GM19438 (cell line): ENCODE measurements at regions not wholly inside any gene's neighbourhood (a gene's known extent, or its start where the extent isn't known, plus 50 kb on each side); places are given as distances from the start of the nearest gene placed in this dataset.
"Not testable (repeated sequence)": the region's sequence is repeated elsewhere in the genome, so short reads cannot be mapped to it uniquely, and the experiment has no call there.

ENCODE experiments used
- ATAC-seq: cut with Tn5 transposase; IDR thresholded peaks from one replicate; pipeline ENCODE4 v1.9.1; 2021; ENCODE audit warnings: low read depth; ENCODE audit not compliant: unreplicated experiment

DNA sequence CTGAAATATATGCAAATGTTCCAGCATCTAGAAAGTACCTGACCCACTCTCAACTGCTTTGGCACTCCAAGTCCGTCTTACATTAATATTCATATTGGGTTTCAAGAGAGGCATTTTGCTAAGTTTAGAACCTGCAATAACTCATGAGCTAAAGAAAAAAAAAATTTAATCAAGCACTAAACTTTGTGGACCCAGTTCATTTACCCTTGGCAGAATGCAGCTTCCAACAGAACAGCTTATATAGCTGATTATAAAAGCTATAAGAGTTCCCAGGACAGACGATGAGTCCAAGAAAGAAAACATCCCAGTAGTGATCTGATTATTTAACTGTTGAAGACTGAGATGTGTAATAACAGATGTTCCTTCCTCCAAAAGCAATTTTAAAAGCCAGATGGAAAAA is 592.0 kb downstream of the KCNH5 start:
- ATAC-seq, result no peak

DNA sequence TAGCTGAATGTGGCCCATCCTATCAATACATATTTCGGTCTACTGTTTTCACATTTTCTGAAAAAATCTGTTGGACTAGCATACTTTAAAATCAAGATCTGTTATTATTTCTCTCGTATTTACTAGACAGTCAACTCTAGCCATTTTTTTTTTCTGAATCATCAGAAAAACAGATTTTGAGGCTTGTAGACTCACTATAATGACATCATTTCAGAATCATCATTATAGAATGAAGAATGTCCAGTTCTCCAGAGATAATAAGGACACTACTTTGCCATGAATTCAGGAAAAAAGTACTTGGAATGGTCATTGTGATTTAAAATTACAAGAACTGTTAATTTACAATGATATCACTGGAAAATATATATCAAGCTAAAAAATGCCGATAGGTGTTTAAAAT is 589.8 kb downstream of the KCNH5 start:
- no peak for ATAC-seq

DNA sequence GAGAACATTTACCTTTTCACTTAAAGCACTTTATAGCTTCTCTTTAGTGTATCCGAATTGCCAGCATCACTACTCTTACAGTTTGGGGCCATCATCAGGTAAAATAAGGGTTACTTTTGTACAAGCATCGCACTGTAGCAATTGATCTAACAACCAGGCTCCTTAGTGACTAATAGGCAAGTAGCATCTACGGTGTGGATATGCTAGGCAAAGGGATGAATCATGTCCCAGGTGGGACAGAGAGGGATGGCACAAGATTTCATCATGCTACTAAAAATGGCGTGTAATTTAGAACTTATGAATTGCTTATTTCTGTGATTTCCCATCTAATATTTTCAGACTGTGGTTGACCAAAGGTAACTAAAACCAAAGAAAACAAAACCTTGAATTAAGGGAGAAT is 582.3 kb downstream of the KCNH5 start:
- no peak for ATAC-seq

DNA sequence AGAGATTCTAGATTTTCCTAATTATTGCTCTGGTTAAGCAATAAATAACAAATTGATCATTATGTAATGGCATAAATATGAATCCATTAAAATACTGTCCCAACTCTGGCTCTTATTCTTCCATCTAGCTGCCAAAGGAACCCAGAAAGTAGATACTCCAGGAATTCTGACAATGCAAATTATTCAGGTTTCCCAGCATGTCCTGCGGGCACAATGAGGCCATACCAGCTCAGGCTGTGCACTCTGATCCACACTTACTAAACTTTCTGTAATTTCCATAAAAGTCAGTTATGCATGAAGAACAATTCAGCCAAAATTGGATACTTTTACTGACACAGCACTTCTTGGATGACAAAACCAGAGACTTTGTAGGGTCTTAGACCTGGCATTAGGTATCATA is 576.3 kb downstream of the KCNH5 start:
- no peak for ATAC-seq

DNA sequence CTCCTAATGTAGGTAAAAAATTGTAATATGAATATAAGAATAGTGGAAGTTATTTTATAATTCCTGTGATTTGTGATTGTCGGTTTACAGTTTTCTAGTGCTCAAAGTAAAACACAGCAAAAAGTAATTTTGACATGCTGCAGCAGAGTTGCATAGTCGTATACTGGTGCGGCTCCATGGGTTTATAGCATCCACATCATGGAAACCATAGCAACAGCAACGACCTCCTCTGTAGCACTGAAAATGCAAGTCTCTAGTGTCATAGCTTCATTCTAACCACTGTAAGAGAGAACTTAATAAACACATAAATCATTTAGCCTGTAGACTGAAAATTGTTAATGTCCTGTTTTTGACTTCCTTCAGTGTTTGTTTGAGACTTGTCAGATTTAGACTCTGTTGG is 574.3 kb downstream of the KCNH5 start:
- ATAC-seq, result no peak

DNA sequence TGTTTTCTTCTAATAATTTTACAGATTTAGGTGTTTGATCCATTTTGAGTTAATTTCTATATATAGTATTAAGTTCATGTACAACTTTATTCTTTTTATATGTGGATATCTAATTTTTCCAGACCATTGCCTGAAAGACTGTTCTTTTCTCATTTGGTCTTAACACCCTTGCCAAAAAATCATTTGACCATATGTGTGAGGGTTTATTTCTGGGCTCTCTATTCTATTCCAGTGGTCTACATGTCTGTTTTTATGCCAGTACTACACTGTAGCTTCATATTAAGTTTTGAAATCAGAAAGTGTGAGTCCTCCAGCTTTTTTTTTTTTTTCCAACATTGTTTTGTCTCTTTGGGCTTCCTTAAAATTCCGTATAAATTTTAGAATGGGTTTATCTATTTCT is 554.1 kb downstream of the KCNH5 start:
- ATAC-seq, result no peak

DNA sequence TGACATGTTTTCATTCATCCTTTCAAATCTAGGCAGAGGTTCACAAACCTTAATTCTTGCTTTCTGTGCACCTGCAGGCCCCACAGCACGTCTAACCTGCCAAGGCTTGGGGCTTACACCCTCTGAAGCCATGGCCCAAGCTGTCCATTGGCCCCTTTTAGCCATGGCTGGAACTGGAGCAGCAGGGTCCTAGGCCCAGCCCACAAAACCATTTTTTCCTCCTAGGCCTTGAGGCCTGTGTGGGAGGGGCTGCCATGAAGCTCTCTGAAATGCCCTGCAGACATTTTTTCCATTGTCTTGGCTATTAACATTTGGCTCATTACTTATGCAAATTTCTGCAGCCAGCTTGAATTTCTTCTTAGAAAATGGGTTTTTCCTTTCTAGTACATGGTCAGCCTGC is 547.5 kb downstream of the KCNH5 start:
- ATAC-seq, result no peak

DNA sequence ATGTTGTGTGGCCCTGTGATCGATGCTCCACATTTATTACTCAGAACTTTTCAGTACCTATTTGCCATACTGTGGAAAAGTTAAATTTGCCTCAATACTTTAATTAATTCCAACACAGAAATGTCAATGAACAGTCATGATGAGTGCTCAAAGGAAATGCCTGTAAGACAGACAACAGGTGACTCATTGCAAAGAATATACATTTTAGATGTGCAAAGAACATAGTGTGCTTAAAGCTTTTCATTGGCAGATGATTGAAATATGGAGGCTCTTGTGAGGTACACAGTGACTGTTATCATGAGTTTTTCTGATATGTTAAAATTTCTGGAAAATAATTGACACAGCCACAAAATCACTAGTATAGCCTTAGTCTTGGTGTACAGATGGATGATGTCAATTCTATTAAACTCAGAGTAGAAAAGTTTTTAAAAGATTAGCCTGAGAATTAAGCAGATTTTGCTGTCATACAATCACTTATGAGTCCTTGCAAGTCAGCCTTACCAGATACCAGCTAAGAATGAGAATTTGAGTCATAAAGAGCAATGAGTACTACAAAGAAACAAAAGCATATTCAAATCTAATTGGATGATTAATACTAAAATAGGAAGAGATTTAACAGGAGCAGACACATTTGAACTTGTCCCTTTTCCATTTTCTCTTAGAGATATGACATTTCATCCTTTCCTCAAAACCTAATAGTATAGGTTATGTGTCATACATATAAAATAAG is 544.1 kb downstream of the KCNH5 start:
- ATAC-seq, result no peak

DNA sequence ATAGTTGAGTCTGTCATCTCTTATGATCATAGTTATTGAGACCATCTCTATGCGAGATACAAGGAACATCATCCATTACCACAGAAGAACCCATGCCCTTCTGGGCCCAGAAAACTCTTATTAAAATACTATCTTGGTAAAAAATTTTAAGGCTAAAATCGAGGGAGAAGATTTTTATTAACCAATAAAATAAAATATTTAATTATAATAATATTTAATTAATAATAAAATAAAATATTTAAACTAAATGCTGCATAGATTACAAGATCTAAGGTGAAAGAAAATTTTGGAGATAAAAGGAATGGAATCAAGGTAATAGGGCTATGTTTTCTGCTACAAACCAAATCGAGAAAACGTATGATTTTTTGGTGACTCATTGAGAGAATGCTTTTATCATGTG is 540.2 kb downstream of the KCNH5 start:
- no peak for ATAC-seq

DNA sequence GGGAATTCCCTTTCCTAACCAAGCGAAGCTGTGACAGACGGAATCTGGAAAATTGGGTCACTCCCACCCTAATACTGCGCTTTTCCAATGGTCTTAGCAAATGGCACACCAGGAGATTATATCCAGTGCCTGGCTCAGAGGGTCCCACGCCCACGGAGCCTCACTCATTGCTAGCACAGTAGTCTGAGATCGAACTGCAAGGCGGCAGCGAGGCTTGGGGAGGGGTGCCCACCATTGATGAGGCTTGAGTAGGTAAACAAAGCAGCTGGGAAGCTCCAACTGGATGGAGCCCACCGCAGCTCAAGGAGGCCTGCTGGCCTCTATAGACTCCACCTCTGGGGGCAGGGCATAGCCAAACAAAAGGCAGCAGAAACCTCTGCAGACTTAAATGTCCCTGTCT is 523.9 kb downstream of the KCNH5 start:
- not testable (repeated sequence) for ATAC-seq

DNA sequence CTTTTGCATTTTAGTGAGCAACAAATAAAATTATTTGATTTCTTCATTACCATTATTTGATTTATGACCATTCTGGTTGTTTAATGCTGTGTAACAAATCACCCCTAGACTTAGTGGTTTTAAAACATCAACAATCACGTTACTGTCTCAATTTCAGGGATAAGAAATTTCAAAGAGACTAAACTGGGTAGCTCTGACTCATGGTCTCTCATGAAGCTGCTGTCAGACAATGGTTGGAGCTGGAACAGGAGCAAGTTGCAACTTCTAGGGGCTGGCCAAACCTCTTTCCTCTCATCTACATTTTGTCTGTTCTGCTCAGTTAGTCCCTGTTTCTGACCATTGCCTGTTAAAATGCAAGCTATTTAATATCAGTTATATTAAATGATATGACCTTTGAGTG is 517.0 kb downstream of the KCNH5 start:
- ATAC-seq, result no peak

DNA sequence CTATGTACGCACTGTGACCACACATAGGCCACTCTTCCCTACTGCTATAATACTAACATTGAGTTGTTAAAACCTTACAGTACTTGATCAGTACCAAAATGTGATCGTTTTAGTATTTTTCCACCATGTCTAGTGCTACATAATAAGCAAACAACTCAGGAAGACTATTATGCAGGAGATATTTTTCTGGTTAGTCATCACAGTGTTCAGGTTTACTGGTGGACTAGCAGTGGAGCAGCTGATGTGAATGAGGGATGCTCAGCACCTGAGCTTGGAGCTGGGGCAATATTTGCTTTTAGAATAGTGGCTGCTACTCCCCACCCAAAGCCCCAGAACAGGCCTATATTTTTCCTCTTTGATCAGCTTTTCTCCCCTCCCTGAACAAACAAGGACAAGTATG is 513.1 kb downstream of the KCNH5 start:
- no peak for ATAC-seq

DNA sequence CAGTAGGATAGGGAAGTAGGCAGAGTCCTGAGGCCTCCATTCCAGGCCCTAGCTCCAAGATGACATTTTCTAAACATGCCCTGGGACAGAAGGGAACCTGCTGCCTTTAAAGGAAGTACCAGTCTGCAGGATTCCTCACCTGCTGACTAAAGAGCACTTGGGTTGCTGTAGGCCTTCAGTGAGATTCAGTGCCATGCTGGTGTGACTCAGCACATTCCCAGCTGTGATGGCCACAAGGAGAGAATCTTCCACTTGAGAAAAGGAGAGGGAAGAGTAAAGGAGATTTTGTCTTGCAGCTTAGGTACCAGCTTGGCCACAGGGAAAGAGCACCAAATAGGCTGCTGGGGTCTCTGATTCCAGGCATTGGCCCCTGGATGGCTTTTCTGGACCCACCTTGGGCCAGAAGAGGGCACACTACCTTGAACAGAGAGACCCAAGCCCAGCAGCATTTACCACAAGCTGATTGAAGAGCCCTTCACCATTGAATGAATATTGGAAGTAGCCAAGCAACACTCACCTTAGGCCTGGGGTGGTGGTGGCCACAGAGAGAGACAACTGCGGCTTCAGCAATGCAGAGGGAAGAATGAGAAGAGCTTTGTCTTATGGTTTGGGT is 498.3 kb downstream of the KCNH5 start:
- ATAC-seq, result no peak

DNA sequence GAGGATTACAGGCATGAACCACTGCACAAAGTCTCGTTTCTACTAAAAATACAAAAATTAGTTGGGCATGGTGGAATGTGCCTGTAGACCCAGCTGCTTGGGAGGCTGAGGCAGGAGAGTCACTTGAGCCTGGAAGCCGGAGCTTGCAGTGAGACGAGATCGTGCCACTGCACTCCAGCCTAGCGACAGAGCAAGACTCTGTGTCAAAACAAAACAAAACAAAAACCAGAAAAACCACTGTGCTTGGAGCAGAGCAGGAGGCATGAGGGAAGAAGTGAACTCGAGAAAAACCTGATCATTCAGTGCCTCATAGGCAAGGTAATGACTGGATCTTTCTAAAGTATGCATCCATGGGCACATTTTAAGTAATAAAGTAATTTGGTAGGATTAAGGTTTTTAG is 487.8 kb downstream of the KCNH5 start:
- no peak for ATAC-seq

DNA sequence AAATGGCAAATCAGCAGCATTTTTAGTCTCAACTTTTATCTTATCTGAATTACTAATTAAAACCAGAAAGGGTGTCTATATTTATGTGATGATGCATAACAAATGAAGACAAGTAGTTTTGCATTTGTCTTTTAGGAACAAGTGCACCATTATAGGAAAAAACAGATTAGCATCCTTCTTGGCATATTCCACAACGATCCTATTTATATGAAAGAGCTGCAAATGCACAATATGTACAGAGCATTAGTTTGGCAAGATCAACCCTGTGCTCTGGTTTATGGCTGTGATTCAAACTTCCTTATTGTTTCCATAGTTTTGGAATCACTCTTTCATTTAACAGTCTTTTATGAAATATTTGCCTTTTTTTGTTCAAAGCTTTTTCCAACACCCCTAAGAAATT is 486.8 kb downstream of the KCNH5 start:
- ATAC-seq, result no peak

DNA sequence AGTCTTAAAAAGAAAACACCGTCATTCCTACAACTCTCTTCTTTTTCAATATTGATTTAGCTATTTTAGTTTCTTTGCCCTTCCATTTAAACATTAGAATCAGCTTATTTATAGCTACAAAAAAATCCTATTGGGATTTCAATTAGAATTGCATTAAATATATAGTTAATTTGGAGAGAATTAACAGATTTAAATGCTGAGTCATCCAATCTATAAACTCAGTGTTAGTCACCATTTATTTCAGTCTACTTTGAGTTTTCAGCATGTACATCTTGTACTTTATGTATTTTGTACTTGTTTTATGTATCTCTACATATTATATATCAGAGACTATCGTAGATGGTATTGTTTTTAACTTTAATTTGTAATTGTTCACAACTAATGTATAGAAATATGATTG is 460.0 kb downstream of the KCNH5 start:
- ATAC-seq, result no peak

DNA sequence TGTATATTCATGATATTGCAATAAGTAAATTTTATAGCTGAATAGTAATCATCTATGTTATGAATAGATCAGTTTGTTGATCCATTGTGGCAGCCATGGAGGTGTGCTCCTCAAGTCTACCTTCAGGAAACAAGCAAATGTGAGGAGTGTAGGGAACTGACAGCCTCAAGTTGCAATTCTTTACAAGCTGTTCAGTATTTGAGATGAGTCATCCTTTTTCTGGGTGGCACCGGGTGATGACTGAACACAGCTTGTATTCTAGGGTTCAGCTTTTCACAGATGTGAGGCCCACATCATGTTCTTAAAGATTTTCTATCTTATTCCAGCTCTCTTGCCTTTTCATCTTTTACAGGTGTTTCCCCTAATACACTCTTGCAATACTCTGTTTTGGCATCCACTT is 452.4 kb downstream of the KCNH5 start:
- ATAC-seq, result no peak

DNA sequence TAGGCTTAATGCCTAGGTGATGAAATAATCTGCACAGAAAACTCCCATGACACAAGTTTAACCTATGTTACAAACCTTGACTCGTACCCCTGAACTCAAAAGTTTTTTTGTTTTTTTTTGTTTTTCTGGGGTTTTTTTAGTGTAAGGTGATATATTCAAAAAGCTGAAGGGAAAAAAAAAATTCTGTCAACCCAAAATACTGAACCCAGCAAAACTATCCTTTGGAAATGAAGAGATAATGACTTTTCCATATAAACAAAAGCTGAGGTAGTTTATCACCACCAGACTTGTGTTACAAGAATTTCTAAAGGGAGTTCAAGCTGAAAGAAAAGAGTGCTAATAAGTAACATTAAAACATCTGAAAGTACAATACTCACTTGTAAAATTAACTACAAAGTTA is 448.1 kb downstream of the KCNH5 start:
- ATAC-seq, result no peak

DNA sequence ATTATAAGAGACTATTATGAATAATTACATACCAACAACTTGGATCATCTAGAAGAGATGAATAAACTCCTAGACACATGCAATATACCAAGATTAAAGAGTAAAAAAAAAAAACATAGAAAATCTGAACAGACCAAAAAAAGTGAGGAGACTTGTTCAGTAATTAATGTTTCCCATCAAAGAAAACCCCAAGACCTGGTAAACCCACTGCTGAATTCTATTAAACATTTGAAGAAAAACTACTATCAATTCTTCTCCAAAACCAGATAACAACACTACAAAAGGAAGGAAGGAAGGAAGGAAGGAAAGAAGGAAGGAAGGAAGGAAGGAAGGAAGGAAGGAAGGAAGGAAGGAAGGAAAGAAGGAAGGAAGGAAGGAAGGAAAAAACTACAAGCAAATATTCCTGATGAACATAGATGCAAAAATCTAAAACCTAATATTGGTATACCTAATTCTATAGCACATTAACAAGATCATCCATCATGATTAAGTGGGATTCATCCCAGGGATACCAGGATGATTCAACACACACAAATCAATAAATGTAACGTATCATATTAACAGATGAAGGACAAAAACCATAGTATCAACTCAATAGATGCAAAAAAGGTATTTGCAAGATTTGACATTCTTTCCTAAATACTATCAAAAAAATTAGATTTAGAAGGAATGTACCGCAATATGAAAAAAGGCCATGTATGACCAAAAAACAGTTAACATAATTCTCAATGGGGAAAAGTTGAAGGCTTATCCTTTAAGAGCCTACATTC is 445.5 kb downstream of the KCNH5 start:
- no peak for ATAC-seq

DNA sequence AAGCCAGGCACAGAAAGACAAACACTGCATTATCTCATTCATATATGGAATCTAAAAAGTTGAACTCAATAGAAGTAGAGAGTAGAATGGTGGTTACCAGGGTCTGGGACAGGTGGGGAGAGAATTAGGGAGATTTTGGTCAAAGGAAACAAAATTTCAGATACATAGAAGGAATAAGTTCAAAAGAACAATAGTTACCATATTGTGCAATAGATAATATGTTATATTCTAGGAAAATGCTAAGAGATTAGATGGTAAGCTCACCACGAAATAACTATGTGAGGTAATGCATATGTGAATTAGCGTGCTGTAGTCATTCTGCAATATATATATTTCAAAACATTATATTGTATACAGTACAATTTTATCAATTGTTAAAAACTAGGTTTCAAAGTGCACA is 442.5 kb downstream of the KCNH5 start:
- no peak for ATAC-seq

DNA sequence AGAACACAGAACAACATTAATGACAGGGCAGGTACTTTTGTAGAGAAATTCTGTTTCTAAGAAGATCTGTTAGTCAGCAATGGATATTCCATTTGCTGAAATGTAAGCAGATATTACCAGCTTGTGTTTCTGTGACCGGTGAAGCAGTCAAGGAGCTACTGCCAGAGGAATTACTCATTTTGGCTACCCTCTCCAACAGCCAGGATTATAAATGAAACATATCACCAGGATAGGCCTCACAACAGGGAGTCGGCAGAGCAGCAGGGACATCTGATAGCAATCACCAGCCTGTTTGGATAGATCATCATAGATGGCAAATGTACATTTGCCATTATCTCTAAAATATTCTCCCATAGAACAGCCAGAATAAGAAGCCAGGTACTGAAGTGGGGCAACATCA is 440.7 kb downstream of the KCNH5 start:
- ATAC-seq, result no peak

DNA sequence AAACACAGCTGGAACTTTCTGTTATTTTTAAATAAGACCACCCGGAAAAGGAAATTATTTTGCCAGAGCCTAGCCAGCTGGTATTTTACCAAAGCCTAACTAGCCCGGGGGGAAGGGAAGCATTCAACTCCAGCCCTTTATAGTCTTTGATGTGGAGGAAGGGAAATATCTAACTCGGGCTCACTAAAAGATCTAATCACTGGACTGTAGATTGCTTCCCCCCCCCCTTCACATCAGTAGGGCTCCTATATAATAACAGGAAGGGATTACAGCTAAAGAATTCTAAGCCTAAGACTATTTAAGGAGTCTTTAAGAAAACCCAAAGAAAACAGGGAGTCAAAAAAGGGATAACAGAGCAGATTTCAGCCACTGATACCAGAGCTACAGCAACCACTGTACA is 431.1 kb downstream of the KCNH5 start:
- ATAC-seq, result no peak
